ENCODE measurements at regions not wholly inside any gene's neighbourhood (a gene's known extent, or its start where the extent isn't known, plus 50 kb on each side); places are given as distances from the start of the nearest gene placed in this dataset.

GRCh38 chr2:239688840-239689239 lies 288.0 kb upstream of the HDAC4 start:
- no peaks in the 10 kb centered on the region for H3K9me3 ChIP-seq (replicated peaks in 1 of 2; ENCODE audit: control insufficient read depth in 1 of 2, insufficient read depth in 1 of 2, low read length in 2 of 2)
- H3K9me3 Mint-ChIP-seq: peaks cover 0 to 6% (median 0%) of the 10 kb centered on the region in 7 donors
- intact Hi-C loops (cut with micrococcal nuclease): no loop called here
- TF ChIP-seq CTCF (IDR thresholded peaks at IDR 0.05): no peak
- peaks cover 0 to 16% of the 10 kb centered on the region in 2 donors for H3K27me3 ChIP-seq (ENCODE audit: control insufficient read depth in 2 of 2, insufficient read depth in 2 of 2, low read length in 2 of 2)
- peaks cover 20 to 30% (median 23%) of the 10 kb centered on the region in 3 donors for H3K27me3 Mint-ChIP-seq (ENCODE audit: low read depth in 3 of 3)
- no peak overlapping the region for H3K27ac Mint-ChIP-seq
- H3K4me2 ChIP-seq (replicated peaks; ENCODE audit: extremely low read depth, low read length, poor library complexity, severe bottlenecking): no peak overlapping the region
- H3K36me3 Mint-ChIP-seq: no peaks in the 10 kb centered on the region
- no peak for DNase-seq
- no peak overlapping the region for H3K4me3 Mint-ChIP-seq
- no peaks in the 10 kb centered on the region for H3K36me3 ChIP-seq (replicated peaks in 1 of 2; ENCODE audit: control insufficient read depth in 1 of 2, insufficient read depth in 2 of 2, low read length in 2 of 2)
- no peak overlapping the region for H3K27ac ChIP-seq (ENCODE audit: low read depth in 1 of 2, low read length in 2 of 2)
- H3K9ac ChIP-seq (ENCODE audit: insufficient read depth, low read length, poor library complexity, severe bottlenecking): no peak overlapping the region
- WGBS (ENCODE audit: insufficient coverage): 98% methylated on average over 6 of the region's 9 CpGs
- no peaks in the 10 kb centered on the region for H4K20me1 ChIP-seq (ENCODE audit: insufficient read depth, low read length)
- no peak overlapping the region for H2AFZ ChIP-seq (ENCODE audit: insufficient read depth, low read depth, low read length, poor library complexity, severe bottlenecking)
- no peaks in the 10 kb centered on the region for H3K79me2 ChIP-seq (ENCODE audit: insufficient read depth, low read length)
- no peaks in the 10 kb centered on the region for H3K4me1 Mint-ChIP-seq
- H3K4me3 ChIP-seq (replicated peaks in 1 of 3; ENCODE audit: low read depth in 2 of 3, low read length in 3 of 3): no peak overlapping the region
- H3K4me1 ChIP-seq (ENCODE audit: control insufficient read depth in 1 of 2, insufficient read depth in 2 of 2, low read length in 2 of 2): no peaks in the 10 kb centered on the region

GRCh38 chr2:239688122-239688681 lies 287.4 kb upstream of the HDAC4 start:
- no peak overlapping the region for H2AFZ ChIP-seq (ENCODE audit: insufficient read depth, low read depth, low read length, poor library complexity, severe bottlenecking)
- no peaks in the 10 kb centered on the region for H3K36me3 Mint-ChIP-seq
- no peaks in the 10 kb centered on the region for H3K9me3 ChIP-seq (replicated peaks in 1 of 2; ENCODE audit: control insufficient read depth in 1 of 2, insufficient read depth in 1 of 2, low read length in 2 of 2)
- no peaks in the 10 kb centered on the region for H4K20me1 ChIP-seq (ENCODE audit: insufficient read depth, low read length)
- no peak overlapping the region for H3K27ac ChIP-seq (ENCODE audit: low read depth in 1 of 2, low read length in 2 of 2)
- no peak overlapping the region for H3K27ac Mint-ChIP-seq
- DNase-seq: no peak
- peaks cover 5 to 22% of the 10 kb centered on the region in 2 donors for H3K27me3 ChIP-seq (ENCODE audit: control insufficient read depth in 2 of 2, insufficient read depth in 2 of 2, low read length in 2 of 2)
- no peak overlapping the region for H3K4me2 ChIP-seq (replicated peaks; ENCODE audit: extremely low read depth, low read length, poor library complexity, severe bottlenecking)
- WGBS (ENCODE audit: insufficient coverage): 66% methylated on average over 8 of the region's 14 CpGs
- H3K4me3 ChIP-seq (replicated peaks in 1 of 3; ENCODE audit: low read depth in 2 of 3, low read length in 3 of 3): no peak overlapping the region
- H3K4me3 Mint-ChIP-seq: no peak overlapping the region
- no peaks in the 10 kb centered on the region for H3K4me1 ChIP-seq (ENCODE audit: control insufficient read depth in 1 of 2, insufficient read depth in 2 of 2, low read length in 2 of 2)
- H3K27me3 Mint-ChIP-seq (ENCODE audit: low read depth in 3 of 3): peaks cover 20 to 34% (median 27%) of the 10 kb centered on the region in 3 donors
- intact Hi-C loops (cut with micrococcal nuclease): no loop called here
- H3K79me2 ChIP-seq (ENCODE audit: insufficient read depth, low read length): no peaks in the 10 kb centered on the region
- no peaks in the 10 kb centered on the region for H3K4me1 Mint-ChIP-seq
- no peak overlapping the region for H3K9ac ChIP-seq (ENCODE audit: insufficient read depth, low read length, poor library complexity, severe bottlenecking)
- H3K9me3 Mint-ChIP-seq: peaks cover 0 to 8% (median 2%) of the 10 kb centered on the region in 7 donors
- no peaks in the 10 kb centered on the region for H3K36me3 ChIP-seq (replicated peaks in 1 of 2; ENCODE audit: control insufficient read depth in 1 of 2, insufficient read depth in 2 of 2, low read length in 2 of 2)
- peak; percentile 23 for TF ChIP-seq CTCF (IDR thresholded peaks at IDR 0.05)
